NCI-H345 (cell line): ENCODE measurements at regions not wholly inside any gene's neighbourhood (a gene's known extent, or its start where the extent isn't known, plus 50 kb on each side); places are given as distances from the start of the nearest gene placed in this dataset.

ENCODE experiments used
- DNase-seq: peaks from one replicate; lab custom pipeline; 2025; lab: John Stamatoyannopoulos, UW

DNA sequence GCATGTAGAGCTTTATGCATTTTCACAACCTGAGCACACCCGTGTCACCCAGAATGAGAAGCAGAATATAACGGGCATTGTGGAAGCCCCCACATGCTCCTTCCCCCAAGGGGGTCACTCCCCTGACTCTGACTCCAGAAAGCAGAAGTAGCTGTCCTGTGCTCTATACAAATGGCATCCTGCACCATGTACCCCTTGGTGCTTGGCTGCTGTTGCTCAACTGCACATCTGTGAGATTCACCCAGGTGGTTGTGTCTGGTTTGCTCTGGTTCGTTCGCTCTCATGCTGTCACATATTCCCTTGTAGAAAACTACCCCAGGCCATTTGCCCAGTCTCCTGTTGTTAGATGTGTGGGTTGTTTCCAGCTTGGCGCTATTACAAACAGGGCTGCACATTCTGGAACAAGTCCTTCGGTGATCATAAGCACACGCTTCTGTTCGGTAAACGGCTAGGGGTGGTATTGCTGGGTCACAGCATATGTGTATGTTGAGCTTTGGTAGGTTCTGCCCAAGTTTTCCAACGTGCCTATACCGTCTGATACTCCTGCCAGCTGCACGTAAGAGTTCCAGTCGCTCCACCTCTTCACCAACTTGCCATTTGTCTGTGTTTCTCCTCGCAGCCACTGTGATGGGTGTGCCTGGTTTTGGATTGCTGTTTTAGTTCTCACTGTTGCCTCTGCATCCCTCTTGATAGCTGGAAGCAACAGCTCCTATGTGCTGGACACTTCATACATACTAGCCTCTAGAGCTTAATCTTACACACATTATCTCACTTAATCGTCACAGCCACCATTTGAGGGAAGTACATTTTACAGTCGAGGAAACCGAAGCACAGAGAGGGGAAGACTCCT, 65.4 kb upstream of the SLC6A6 start:
- no peak for DNase-seq

- DNase-seq, result no peak
These were observed 64.6 kb upstream of the SLC6A6 start for GRCh38 chr3:14337828-14338227.

DNA sequence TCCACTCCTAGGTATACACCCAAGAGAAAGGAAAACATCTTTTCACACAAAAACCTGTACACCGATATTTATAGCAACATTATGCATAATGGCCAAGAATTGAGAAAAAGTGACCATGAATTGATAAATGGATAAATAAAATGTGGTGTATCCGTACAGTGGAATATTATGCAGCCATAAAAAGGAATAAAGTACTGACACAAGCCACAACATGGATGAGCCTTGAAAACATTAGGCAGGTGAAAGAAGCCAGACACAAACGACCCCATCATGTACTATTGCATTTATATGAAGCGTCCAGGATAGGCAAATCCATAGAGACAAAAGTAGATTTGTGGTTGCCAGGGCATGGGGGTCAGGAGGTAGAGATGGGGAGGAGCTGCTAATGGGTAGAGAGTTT, 64.2 kb upstream of the SLC6A6 start:
- DNase-seq, result no peak

DNA sequence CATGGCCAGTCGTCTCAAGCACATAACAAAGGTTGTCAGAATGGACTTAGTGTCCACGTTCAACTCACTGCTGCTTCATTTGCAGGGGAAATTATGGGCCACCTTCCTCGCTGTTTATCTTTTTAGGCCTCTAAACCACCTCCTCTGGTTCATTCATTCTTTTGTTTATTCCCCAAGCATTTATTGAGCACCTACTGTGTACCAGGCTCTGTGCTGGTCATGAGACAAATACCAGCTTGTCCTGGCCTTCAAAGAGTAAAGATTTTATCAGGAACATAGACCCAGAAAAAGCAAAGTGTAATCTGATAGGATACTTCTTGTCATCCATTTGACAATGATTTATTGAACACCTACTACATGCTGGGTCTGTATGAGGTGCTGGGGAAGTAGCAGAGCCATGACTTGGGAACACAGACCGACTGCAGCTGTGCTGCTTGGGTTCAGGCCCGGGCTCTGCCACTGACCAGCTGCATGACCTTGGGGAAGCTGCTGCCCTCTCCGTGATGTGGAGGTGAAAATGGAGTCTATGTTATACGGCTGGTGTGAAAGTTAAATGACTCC, 63.4 kb upstream of the SLC6A6 start:
- DNase-seq, result no peak

GRCh38 chr3:14340960-14341708, 61.3 kb upstream of the SLC6A6 start:
- no peak for DNase-seq

GRCh38 chr3:14343338-14344112, 58.9 kb upstream of the SLC6A6 start:
- DNase-seq, result no peak

DNA sequence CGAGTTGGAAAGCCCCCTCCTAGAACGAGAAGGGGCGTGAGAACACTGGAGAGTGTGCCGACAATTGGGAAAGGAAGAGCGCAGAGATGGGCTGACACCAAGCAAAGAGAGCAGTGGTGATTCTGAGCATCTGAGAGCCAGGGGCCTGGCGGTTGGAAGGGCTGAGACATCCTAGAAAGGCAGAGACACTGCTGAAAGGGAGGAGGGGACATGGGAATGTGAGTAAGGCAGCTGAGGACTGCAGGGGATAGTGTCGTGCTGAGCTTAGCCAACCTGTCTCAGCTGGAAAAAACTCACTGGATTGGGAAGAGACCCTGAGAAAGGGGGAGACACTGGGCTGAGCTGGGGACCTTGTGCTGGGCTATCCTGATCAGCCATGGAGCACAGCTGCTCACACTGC, 58.1 kb upstream of the SLC6A6 start:
- DNase-seq, result no peak

GRCh38 chr3:14345496-14346150, 56.8 kb upstream of the SLC6A6 start:
- no peak for DNase-seq

DNA sequence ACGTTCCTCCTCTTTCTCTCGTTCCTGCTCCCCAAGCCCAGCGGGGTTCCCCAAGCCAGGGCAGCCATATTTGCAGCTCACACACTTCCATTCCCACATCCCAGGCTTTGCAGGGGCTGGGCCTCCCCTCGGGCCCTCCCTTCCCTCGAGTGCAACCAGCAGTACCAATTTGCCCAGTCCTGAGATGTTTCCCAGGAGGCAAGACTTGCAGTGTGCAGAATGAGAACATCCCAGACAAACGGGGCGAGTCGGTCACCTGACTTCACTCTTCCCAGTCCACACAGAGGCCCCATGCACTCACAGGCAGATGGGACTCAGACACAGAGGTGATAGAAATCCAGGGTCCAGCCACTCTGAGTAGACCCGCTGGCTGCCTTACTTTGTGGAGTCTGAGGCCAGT, 56.2 kb upstream of the SLC6A6 start:
- no peak for DNase-seq

DNA sequence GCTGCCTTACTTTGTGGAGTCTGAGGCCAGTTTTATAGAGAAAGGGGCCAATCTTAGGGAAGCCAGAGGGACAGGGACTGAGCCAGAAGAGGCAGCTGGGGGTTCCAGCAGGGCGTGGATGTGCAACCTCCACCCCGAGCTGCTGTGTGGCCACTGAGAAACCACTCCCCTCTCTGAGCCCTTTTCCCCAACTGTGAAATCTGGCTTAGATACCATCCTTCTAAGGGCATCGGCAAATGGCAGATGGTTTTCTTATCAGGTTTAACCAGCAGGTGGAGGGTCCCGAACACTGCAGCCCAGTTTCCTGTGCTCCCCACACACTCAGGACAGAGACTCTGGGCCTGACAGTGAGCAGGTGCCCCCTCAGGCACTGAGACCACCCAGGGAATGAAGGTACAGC, 55.8 kb upstream of the SLC6A6 start:
- no peak for DNase-seq

DNA sequence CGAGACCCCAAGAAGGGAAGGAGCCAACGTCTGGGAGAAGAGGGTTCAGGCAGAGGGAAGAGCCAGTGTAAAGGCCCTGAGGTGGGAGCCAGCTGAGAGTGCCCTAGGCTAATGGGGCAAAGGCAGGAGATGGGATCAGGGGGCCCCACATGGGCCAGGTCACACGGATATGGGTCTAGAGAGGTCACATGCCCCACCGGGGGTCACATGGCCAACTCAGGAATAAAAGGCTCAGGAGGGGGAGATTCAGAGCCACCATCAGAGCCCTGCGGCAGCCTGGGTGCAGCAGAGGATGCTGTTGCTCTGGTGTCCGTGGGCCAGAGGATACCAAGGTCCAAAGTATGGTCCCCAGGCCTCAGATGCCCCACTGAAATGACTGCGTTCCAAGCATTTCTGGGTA, 55.3 kb upstream of the SLC6A6 start:
- DNase-seq, result no peak

GRCh38 chr3:14351617-14352001, 50.8 kb upstream of the SLC6A6 start:
- DNase-seq, result no peak

GRCh38 chr3:14352002-14352627, 50.3 kb upstream of the SLC6A6 start:
- DNase-seq, result no peak
